Liver (tissue), 8 donors: ENCODE measurements at regions not wholly inside any gene's neighbourhood (a gene's known extent, or its start where the extent isn't known, plus 50 kb on each side); places are given as distances from the start of the nearest gene placed in this dataset.

Experiments used
- DNase-seq: peaks from one replicate; pipeline ENCODE4 v3.0.0-alpha.2; 2017; ENCODE audit warnings: low spot score
- H3K27ac ChIP-seq, 2 donors: one replicate each; pipeline ENCODE4 v1.7.0; 2013; ENCODE audit warnings: inconsistent platforms in 2 of 2, low read length in 2 of 2, control low read depth in 1 of 2, low read depth in 1 of 2, mild to moderate bottlenecking in 1 of 2
- H3K27me3 ChIP-seq, 4 donors: one replicate each; pipeline versions ENCODE4 v1.6.1 to v1.7.0; 2013; ENCODE audit warnings: low read length in 3 of 4, inconsistent platforms in 1 of 4, mild to moderate bottlenecking in 1 of 4, moderate library complexity in 1 of 4; ENCODE audit not compliant: control insufficient read depth in 4 of 4, insufficient read depth in 4 of 4
- H3K36me3 ChIP-seq, 4 donors: one replicate each; pipeline versions ENCODE4 v1.6.1 to v1.7.0; 2013; ENCODE audit warnings: low read length in 3 of 4, mild to moderate bottlenecking in 3 of 4, low read depth in 1 of 4, moderate library complexity in 1 of 4; ENCODE audit not compliant: control insufficient read depth in 4 of 4, insufficient read depth in 3 of 4
- H3K4me1 ChIP-seq, 4 donors: one replicate each; pipeline versions ENCODE4 v1.6.1 to v1.7.0; 2013; ENCODE audit warnings: low read length in 3 of 4, mild to moderate bottlenecking in 3 of 4, moderate library complexity in 1 of 4; ENCODE audit not compliant: control insufficient read depth in 4 of 4, insufficient read depth in 4 of 4
- H3K4me3 ChIP-seq, 3 donors: one replicate each; pipeline versions ENCODE4 v1.6.1 to v1.7.0; 2013; ENCODE audit warnings: low read length in 3 of 3, control low read depth in 1 of 3, low read depth in 1 of 3, mild to moderate bottlenecking in 1 of 3
- H3K9ac ChIP-seq, 2 donors: one replicate each; pipeline ENCODE4 v1.7.0; 2013; ENCODE audit warnings: low read length in 2 of 2, mild to moderate bottlenecking in 2 of 2, moderate library complexity in 2 of 2, control low read depth in 1 of 2, low read depth in 1 of 2
- H3K9me3 ChIP-seq, 4 donors: one replicate each; pipeline versions ENCODE4 v1.6.1 to v1.7.0; 2013; ENCODE audit warnings: low read length in 3 of 4; ENCODE audit not compliant: control insufficient read depth in 4 of 4
- CTCF ChIP-seq: fragments of 150-350 bp; IDR thresholded peaks from 2 replicates; pipeline ENCODE4 v1.5.1; 2017; ENCODE audit warnings: improper control_type of control experiment, low read depth, low read length; ENCODE audit not compliant: missing input control
- EGR1 ChIP-seq, 2 donors: IDR thresholded peaks; 2 replicates each; pipeline ENCODE4 v1.6.1; 2016 to 2018; ENCODE audit warnings: antibody characterized with exemption in 2 of 2, low read depth in 2 of 2
- FOXA1 ChIP-seq: IDR thresholded peaks from 2 replicates; pipeline ENCODE4 v1.6.1; 2016; ENCODE audit warnings: antibody characterized with exemption
- GABPA ChIP-seq, 2 donors: IDR thresholded peaks in 1 of 2; conservative IDR thresholded peaks in 1 of 2; 2 replicates each; pipeline ENCODE4 v1.6.1; 2016; ENCODE audit warnings: antibody characterized with exemption in 2 of 2, mild to moderate bottlenecking in 1 of 2, moderate library complexity in 1 of 2
- HNF4A ChIP-seq, 2 donors: conservative IDR thresholded peaks; 2 replicates each; pipeline ENCODE4 v1.6.1; 2016; ENCODE audit warnings: antibody characterized with exemption in 2 of 2, mild to moderate bottlenecking in 2 of 2
- HNF4G ChIP-seq: IDR thresholded peaks from 2 replicates; pipeline ENCODE4 v1.6.1; 2016; ENCODE audit warnings: antibody characterized with exemption
- JUND ChIP-seq, 2 donors: IDR thresholded peaks; 2 replicates each; pipeline ENCODE4 v1.6.1; 2016; ENCODE audit warnings: antibody characterized with exemption in 2 of 2
- MAX ChIP-seq: IDR thresholded peaks from 2 replicates; pipeline ENCODE4 v1.6.1; 2016; ENCODE audit warnings: antibody characterized with exemption
- NR2F2 ChIP-seq: IDR thresholded peaks from 2 replicates; pipeline ENCODE4 v1.6.1; 2016; ENCODE audit warnings: antibody characterized with exemption
- RAD21 ChIP-seq, 2 donors: IDR thresholded peaks; 2 replicates each; pipeline ENCODE4 v1.6.1; 2016; ENCODE audit warnings: antibody characterized with exemption in 2 of 2, mild to moderate bottlenecking in 2 of 2
- REST ChIP-seq: IDR thresholded peaks from 2 replicates; pipeline ENCODE4 v1.6.1; 2016; ENCODE audit warnings: antibody characterized with exemption, mild to moderate bottlenecking
- RXRA ChIP-seq, 2 donors: IDR thresholded peaks; 2 replicates each; pipeline ENCODE4 v1.6.1; 2017 to 2018; ENCODE audit warnings: antibody characterized with exemption in 2 of 2, mild to moderate bottlenecking in 1 of 2
- SP1 ChIP-seq: IDR thresholded peaks from 2 replicates; pipeline ENCODE4 v1.6.1; 2018; ENCODE audit warnings: antibody characterized with exemption, mild to moderate bottlenecking
- TAF1 ChIP-seq: conservative IDR thresholded peaks from 2 replicates; pipeline ENCODE4 v1.6.1; 2016; ENCODE audit warnings: antibody characterized with exemption, mild to moderate bottlenecking
- YY1 ChIP-seq: IDR thresholded peaks from 2 replicates; pipeline ENCODE4 v1.6.1; 2016; ENCODE audit warnings: antibody characterized with exemption, mild to moderate bottlenecking
- ZBTB33 ChIP-seq: IDR thresholded peaks from 2 replicates; pipeline ENCODE4 v1.6.1; 2016; ENCODE audit warnings: antibody characterized with exemption
- WGBS: extraction: QIAGEN DNeasy Blood & Tissue Kit; methylation state at CpG from one replicate; pipeline ENCODE4 v1.1.7; 2013; 5-methylcytosine and 5-hydroxymethylcytosine counted together
- donor health status: healthy.
- donor health status: healthy.
- donor health status: healthy.
- donor health status: healthy.
- donor health status: healthy.

- Histone ChIP-seq H3K9me3 (no peaks in the 10 kb centered on the region), H3K4me3 (no peak overlapping the region), H3K27me3 (peaks cover 0 to 3% (median 0%) of the 10 kb centered on the region in 4 donors), H3K9ac (no peak overlapping the region), H3K27ac (no peak overlapping the region), H3K36me3 (no peaks in the 10 kb centered on the region), H3K4me1 (no peaks in the 10 kb centered on the region)
- no peak for DNase-seq
- 28% methylated on average over 2 of the region's 2 CpGs for WGBS
- TF ChIP-seq RXRA (IDR thresholded peaks at IDR 0.05) (no peak), JUND (IDR thresholded peaks at IDR 0.05) (no peak), RAD21 (IDR thresholded peaks at IDR 0.05) (peak; percentile 70 to 77), HNF4G (no peak), SP1 (no peak), MAX (no peak), TAF1 (no peak), FOXA1 (no peak), ZBTB33 (no peak), CTCF (peak; percentile 49), HNF4A (conservative IDR thresholded peaks at IDR 0.05) (no peak), EGR1 (IDR thresholded peaks at IDR 0.05; ENCODE audit: low read depth in 2 of 2) (no peak), YY1 (no peak), REST (no peak)
These were observed 207.1 kb downstream of the NUF2 start for GRCh38 chr1:163528710-163529348.

GRCh38 chr1:163531345-163531744 is 209.6 kb downstream of the NUF2 start:
- no peaks in the 10 kb centered on the region for H3K9me3 ChIP-seq
- no peak for DNase-seq
- no peaks in the 10 kb centered on the region for H3K27me3 ChIP-seq
- H3K9ac ChIP-seq = no peak overlapping the region
- peak; percentile 44 for TF ChIP-seq HNF4G
- TF ChIP-seq HNF4A (conservative IDR thresholded peaks at IDR 0.05) = peak; percentile 64 to 88
- peak; percentile 26 for TF ChIP-seq SP1
- no peak for TF ChIP-seq GABPA (IDR thresholded peaks at IDR 0.05 in 1 of 2, conservative IDR thresholded peaks at IDR 0.05 in 1 of 2)
- TF ChIP-seq NR2F2 = no peak
- WGBS = 30% methylated on average over 2 of the region's 2 CpGs
- H3K27ac ChIP-seq = no peak overlapping the region
- H3K4me1 ChIP-seq = no peaks in the 10 kb centered on the region
- H3K4me3 ChIP-seq = no peak overlapping the region
- no peaks in the 10 kb centered on the region for H3K36me3 ChIP-seq
